NT2/D1 (cell line): ENCODE measurements at regions not wholly inside any gene's neighbourhood (a gene's known extent, or its start where the extent isn't known, plus 50 kb on each side); places are given as distances from the start of the nearest gene placed in this dataset.

Source experiments
- DNase-seq: peaks from one replicate; pipeline ENCODE4 v3.0.0-alpha.2; 2011; ENCODE audit warnings: low read depth, low spot score
- H3K27me3 ChIP-seq: 2 replicates; pipeline ENCODE4 v1.6.0; 2011; ENCODE audit warnings: mild to moderate bottlenecking; ENCODE audit not compliant: insufficient read length, insufficient read depth
- H3K36me3 ChIP-seq: 2 replicates; pipeline ENCODE4 v1.6.1; 2011; ENCODE audit warnings: mild to moderate bottlenecking, low read length, mixed read lengths; ENCODE audit not compliant: insufficient read depth, insufficient read length
- H3K4me1 ChIP-seq: 2 replicates; pipeline ENCODE4 v1.5.1; 2011; ENCODE audit not compliant: insufficient read depth, insufficient read length
- H3K4me3 ChIP-seq: 2 replicates; pipeline ENCODE4 v1.5.1; 2011; ENCODE audit warnings: low read depth; ENCODE audit not compliant: insufficient read length
- H3K9ac ChIP-seq: 2 replicates; pipeline ENCODE4 v1.6.0; 2011; ENCODE audit warnings: low read depth; ENCODE audit not compliant: insufficient read length
- H3K9me3 ChIP-seq: 2 replicates; pipeline ENCODE4 v1.5.1; 2011; ENCODE audit warnings: mild to moderate bottlenecking, low read length; ENCODE audit not compliant: insufficient read depth
- SUZ12 ChIP-seq: IDR thresholded peaks from 2 replicates; pipeline ENCODE4 v1.6.1; 2011; ENCODE audit not compliant: insufficient read length, insufficient read depth; ENCODE audit errors: extremely low read depth
- YY1 ChIP-seq: IDR thresholded peaks from 2 replicates; pipeline ENCODE4 v1.6.1; 2011; ENCODE audit not compliant: insufficient read length, insufficient read depth
- ZNF274 ChIP-seq: IDR thresholded peaks from 2 replicates; pipeline ENCODE4 v1.6.1; 2011; ENCODE audit warnings: mild to moderate bottlenecking, low read depth, low read length

DNA sequence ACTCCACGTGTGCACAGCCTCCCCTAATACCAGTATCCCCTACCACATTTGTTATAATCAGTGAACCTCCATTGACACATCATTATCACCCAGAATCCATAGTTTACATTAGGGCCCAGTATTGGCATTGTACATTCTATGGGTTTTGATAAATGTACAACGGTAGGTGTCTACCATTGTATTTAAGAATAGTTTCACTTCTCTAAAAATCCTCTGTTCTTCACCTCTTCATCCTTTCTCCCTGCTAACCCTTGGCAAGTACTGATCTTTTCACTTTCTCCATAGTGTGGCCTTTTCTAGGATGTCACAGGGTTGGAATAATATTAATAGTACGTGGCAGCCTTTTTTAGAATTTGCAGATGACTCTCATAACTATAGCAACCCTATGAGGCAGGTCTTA is 353.8 kb downstream of the DDX10 start:
- H3K36me3 ChIP-seq, result no peaks in the 10 kb centered on the region
- TF ChIP-seq YY1 (no peak), SUZ12 (no peak), ZNF274 (no peak)
- H3K27me3 ChIP-seq, result no peaks in the 10 kb centered on the region
- no peak overlapping the region for H3K4me3 ChIP-seq
- no peaks in the 10 kb centered on the region for H3K9me3 ChIP-seq
- DNase-seq, result no peak
- no peaks in the 10 kb centered on the region for H3K4me1 ChIP-seq
- H3K9ac ChIP-seq, result no peak overlapping the region

DNA sequence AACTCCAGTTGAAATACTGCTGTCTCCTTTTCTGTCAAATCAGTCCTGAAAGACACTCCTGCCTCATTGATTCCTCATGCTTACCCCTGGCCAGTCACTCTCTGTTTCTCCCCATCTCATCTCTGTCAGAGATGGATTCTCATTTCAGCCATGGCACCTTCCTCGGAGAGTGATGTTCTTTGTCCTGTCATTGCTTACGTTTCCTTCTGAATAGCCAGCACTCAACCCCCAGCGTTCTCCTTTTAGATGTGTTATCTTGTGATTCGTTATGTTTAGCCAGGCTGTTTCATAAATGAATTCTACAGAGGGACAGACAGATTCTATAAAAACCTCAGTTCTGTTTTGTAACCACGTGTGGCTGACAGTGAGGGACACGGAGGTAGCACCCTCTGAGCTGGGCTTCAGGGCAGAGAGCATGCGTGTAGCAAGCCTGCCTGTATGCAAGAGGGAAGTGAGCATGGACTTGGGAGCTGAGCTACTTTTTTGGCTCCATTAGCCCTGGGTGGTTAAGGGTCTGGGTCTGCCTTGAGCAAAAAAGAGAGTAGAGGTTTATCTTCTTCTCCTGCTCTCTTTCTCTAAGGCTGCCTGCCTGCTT is 354.6 kb downstream of the DDX10 start:
- Histone ChIP-seq H3K9ac (no peak overlapping the region), H3K36me3 (no peaks in the 10 kb centered on the region), H3K4me3 (no peak overlapping the region), H3K9me3 (no peaks in the 10 kb centered on the region), H3K4me1 (no peaks in the 10 kb centered on the region), H3K27me3 (no peaks in the 10 kb centered on the region)
- TF ChIP-seq ZNF274 (no peak), YY1 (no peak), SUZ12 (no peak)
- no peak for DNase-seq

DNA sequence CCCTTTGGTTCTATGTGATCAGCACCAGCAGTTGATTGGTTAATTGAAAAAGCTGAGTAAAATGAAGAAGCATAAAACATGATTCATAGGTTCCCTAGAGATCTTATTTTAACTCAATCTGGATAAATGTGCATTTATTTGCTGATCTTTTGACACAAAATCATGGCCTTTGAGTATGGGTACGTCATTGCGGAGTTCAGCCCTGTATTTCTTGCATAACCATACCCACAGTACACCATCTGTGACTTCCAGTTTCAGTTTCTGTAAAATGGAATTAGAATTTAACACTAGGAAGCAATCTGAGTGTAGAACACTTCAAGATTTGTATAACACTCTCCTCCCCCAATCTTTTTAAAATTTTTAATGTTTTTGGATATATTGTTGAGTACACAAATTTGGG is 358.2 kb downstream of the DDX10 start:
- H3K9me3 ChIP-seq, result no peaks in the 10 kb centered on the region
- H3K27me3 ChIP-seq, result no peaks in the 10 kb centered on the region
- TF ChIP-seq ZNF274 (no peak), SUZ12 (no peak), YY1 (no peak)
- no peaks in the 10 kb centered on the region for H3K4me1 ChIP-seq
- no peaks in the 10 kb centered on the region for H3K36me3 ChIP-seq
- H3K9ac ChIP-seq, result no peak overlapping the region
- DNase-seq, result no peak
- H3K4me3 ChIP-seq, result no peak overlapping the region

DNA sequence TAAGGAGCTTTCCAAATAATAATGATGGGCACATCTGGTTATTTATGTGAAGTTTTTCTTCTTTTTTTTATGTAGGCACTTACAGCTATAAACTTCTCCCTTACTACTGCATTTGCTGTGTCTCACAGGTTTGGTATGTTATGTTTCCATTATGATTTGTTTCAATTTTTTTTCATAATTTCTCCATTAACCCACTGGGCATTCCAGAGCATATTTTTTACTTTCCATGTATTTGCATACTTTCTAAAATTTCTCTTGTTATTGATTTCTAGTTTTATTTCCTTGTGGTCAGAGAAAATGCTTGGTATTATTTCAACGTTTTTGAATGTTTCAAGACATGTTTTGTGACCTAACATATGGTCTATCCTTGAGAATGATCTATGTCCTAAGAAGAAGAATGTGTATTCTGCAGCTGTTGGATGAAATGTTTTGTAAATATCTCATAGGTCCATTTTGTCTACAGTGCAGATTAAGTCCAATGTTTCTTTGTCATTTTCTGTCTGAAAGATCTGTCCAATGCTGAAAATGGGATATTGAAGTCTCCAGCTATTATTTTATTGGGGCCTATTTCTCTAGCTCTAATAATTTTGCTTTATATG is 362.1 kb downstream of the DDX10 start:
- DNase-seq, result no peak
- TF ChIP-seq SUZ12 (no peak), ZNF274 (no peak), YY1 (no peak)
- Histone ChIP-seq H3K27me3 (no peaks in the 10 kb centered on the region), H3K9ac (no peak overlapping the region), H3K4me3 (no peak overlapping the region), H3K36me3 (no peaks in the 10 kb centered on the region), H3K9me3 (no peaks in the 10 kb centered on the region), H3K4me1 (no peaks in the 10 kb centered on the region)

DNA sequence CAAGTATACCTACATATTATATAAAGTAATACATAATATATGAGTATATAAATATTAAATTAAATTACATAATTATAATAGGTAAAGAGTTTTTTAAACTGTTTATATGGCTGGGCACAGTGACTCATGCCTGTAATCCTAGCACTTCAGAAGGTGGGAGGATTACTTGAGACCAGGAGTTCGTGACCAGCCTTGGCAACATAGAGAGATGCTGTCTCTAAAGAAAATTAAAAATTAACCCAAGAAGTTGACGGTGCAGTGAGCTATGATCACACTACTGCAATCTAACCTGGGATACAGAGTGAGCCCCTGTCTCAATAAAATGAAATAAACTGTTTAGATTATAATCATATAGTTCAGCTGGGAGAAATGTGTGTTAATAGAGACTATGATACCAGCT is 363.0 kb downstream of the DDX10 start:
- no peak for DNase-seq
- no peak overlapping the region for H3K9ac ChIP-seq

DNA sequence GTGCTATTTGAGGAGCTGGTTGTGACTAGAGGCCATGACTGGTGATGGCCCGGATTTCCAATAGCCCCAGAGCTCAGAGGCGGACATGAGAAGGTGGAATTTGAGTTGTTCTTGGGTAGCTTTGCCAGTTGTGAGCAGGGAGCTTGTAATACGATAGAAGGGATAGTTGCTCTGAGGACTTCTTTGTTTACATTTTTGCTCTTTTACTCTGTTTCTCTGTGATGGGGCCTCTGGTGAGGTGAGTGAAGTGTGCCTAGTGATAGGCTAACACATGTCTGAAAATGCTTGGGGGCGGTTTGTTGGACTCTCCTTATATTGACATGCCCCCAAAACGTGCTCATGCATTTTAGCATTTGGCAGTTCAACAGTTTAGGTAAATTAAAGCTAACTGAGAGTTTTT is 365.1 kb downstream of the DDX10 start:
- Histone ChIP-seq H3K9me3 (no peaks in the 10 kb centered on the region), H3K9ac (no peak overlapping the region), H3K4me1 (no peaks in the 10 kb centered on the region), H3K36me3 (no peaks in the 10 kb centered on the region), H3K27me3 (no peaks in the 10 kb centered on the region), H3K4me3 (no peak overlapping the region)
- no peak for TF ChIP-seq SUZ12
- no peak for TF ChIP-seq ZNF274
- TF ChIP-seq YY1, result no peak
- DNase-seq, result no peak

More for the DNA sequence above, 363.0 kb downstream of the DDX10 start:
- TF ChIP-seq SUZ12, result no peak
- TF ChIP-seq YY1, result no peak
- no peak for TF ChIP-seq ZNF274
- Histone ChIP-seq H3K9me3 (no peaks in the 10 kb centered on the region), H3K36me3 (no peaks in the 10 kb centered on the region), H3K4me3 (no peak overlapping the region), H3K27me3 (no peaks in the 10 kb centered on the region), H3K4me1 (no peaks in the 10 kb centered on the region)

DNA sequence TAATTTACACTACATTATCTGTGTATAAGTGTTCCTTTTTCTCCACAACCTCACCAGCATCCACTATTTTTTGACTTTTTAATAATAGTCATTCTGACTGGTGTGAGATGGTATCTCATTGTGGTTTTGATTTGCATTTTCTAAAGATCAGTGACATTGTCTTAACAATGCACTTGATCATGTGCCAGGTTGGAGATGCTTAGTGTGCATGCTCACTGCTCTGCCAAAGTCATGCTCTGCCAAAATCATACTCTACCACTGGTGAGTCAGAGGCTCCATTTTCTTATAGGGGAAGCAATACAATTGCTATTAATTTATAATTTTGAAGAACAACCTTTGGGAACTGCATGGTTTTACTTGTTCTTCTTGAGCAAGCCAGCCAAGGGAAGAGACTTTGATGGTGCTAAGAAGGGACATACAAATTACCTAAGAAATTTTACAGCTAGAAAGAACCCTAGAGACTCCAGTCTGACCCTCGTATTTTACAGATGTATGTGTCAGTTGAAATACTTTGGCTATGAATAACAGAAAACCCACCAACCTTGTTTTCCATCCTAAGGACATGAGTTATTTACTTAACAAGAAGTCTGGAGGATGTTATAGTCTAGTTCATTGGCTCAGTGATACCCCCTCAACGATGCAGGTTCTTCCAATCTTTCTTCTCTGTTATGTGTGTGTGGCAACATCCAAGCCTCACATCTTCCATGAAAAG is 368.9 kb downstream of the DDX10 start:
- DNase-seq, result no peak
- Histone ChIP-seq H3K4me3 (no peak overlapping the region), H3K4me1 (no peaks in the 10 kb centered on the region), H3K9ac (no peak overlapping the region), H3K9me3 (no peaks in the 10 kb centered on the region), H3K36me3 (no peaks in the 10 kb centered on the region), H3K27me3 (no peaks in the 10 kb centered on the region)
- TF ChIP-seq SUZ12 (no peak), ZNF274 (no peak), YY1 (no peak)

DNA sequence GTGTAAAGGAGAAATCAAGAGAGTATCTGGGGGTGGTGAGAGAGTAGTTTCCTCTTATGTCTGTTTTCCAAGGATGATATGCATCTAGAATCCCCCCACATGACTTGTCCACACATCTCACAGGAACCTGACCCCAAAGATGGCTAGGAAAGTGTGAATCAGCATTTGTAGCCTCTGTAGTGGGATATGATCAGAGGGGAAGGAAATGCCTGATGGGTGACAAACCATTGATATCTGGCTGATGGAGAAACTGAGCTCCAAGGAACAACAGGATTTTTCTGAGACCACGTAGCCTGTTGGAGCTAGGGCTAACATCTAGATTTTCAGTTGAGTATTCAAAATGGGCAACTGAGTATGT is 369.4 kb downstream of the DDX10 start:
- Histone ChIP-seq H3K9me3 (no peaks in the 10 kb centered on the region), H3K36me3 (no peaks in the 10 kb centered on the region), H3K9ac (no peak overlapping the region), H3K27me3 (no peaks in the 10 kb centered on the region), H3K4me3 (no peak overlapping the region), H3K4me1 (no peaks in the 10 kb centered on the region)
- DNase-seq, result no peak
- no peak for TF ChIP-seq YY1
- no peak for TF ChIP-seq SUZ12
- TF ChIP-seq ZNF274, result no peak
